HG03135 (cell line): ENCODE measurements at regions not wholly inside any gene's neighbourhood (a gene's known extent, or its start where the extent isn't known, plus 50 kb on each side); places are given as distances from the start of the nearest gene placed in this dataset.
"Not testable (repeated sequence)": the region's sequence is repeated elsewhere in the genome, so short reads cannot be mapped to it uniquely, and the experiment has no call there.

ENCODE experiments used
- ATAC-seq: cut with Tn5 transposase; IDR thresholded peaks from one replicate; pipeline ENCODE4 v1.9.1; 2021; ENCODE audit warnings: mild to moderate bottlenecking, moderate library complexity; ENCODE audit not compliant: unreplicated experiment

- ATAC-seq: no peak
These were observed 57.1 kb downstream of the ADCYAP1 start for GRCh38 chr18:961644-962355.

- ATAC-seq: no peak
These were observed 58.6 kb downstream of the ADCYAP1 start for GRCh38 chr18:963276-963675.

- ATAC-seq: no peak
These were observed 61.5 kb downstream of the ADCYAP1 start for GRCh38 chr18:965921-966758.

- no peak for ATAC-seq
These were observed 62.3 kb downstream of the ADCYAP1 start for GRCh38 chr18:966759-967576.

- ATAC-seq: not testable (repeated sequence)
These were observed 64.2 kb downstream of the ADCYAP1 start for GRCh38 chr18:968910-969309.

GRCh38 chr18:969311-969710 lies 64.6 kb downstream of the ADCYAP1 start:
- ATAC-seq: not testable (repeated sequence)

- not testable (repeated sequence) for ATAC-seq
These were observed 69.9 kb downstream of the ADCYAP1 start for GRCh38 chr18:974606-975005.

- ATAC-seq: not testable (repeated sequence)
These were observed 71.9 kb downstream of the ADCYAP1 start for GRCh38 chr18:976393-977128.

GRCh38 chr18:977327-977726 lies 72.7 kb downstream of the ADCYAP1 start:
- not testable (repeated sequence) for ATAC-seq

GRCh38 chr18:977732-978131 lies 73.1 kb downstream of the ADCYAP1 start:
- ATAC-seq: not testable (repeated sequence)

GRCh38 chr18:980586-980985 lies 75.9 kb downstream of the ADCYAP1 start:
- ATAC-seq: no peak

GRCh38 chr18:984004-984403 lies 79.3 kb downstream of the ADCYAP1 start:
- ATAC-seq: no peak

GRCh38 chr18:985212-985661 lies 80.6 kb downstream of the ADCYAP1 start:
- no peak for ATAC-seq

GRCh38 chr18:986051-986450 lies 81.4 kb downstream of the ADCYAP1 start:
- no peak for ATAC-seq

- ATAC-seq: no peak
These were observed 81.9 kb downstream of the ADCYAP1 start for GRCh38 chr18:986552-986951.

GRCh38 chr18:987325-988186 lies 82.9 kb downstream of the ADCYAP1 start:
- ATAC-seq: no peak

- ATAC-seq: no peak
These were observed 84.8 kb downstream of the ADCYAP1 start for GRCh38 chr18:989425-989824.

GRCh38 chr18:990197-990596 lies 85.5 kb downstream of the ADCYAP1 start:
- ATAC-seq: no peak

GRCh38 chr18:991441-991840 lies 86.8 kb downstream of the ADCYAP1 start:
- no peak for ATAC-seq

- ATAC-seq: no peak
These were observed 88.9 kb downstream of the ADCYAP1 start for GRCh38 chr18:993560-993959.
